HEK293 (cell line): ENCODE measurements at regions not wholly inside any gene's neighbourhood (a gene's known extent, or its start where the extent isn't known, plus 50 kb on each side); places are given as distances from the start of the nearest gene placed in this dataset.

Experiments used
- BCL11A ChIP-seq: fragments of 450-650 bp; formaldehyde crosslinking; IDR thresholded peaks from 2 replicates; pipeline ENCODE4 v1.5.1; 2016; ENCODE audit warnings: low read depth, missing biosample characterization, missing genetic modification characterization
- CTCF ChIP-seq: fragments of 450-650 bp; formaldehyde crosslinking; IDR thresholded peaks from 2 replicates; pipeline ENCODE4 v1.5.1; 2016; ENCODE audit warnings: missing biosample characterization, missing genetic modification characterization
- HIC1 ChIP-seq: fragments of 450-650 bp; formaldehyde crosslinking; IDR thresholded peaks from 2 replicates; pipeline ENCODE4 v1.5.1; 2016; ENCODE audit warnings: missing biosample characterization, missing genetic modification characterization
- HOXA7 ChIP-seq: sonication (generic); formaldehyde crosslinking; IDR thresholded peaks from 2 replicates; pipeline ENCODE4 v1.8.1; 2022; ENCODE audit warnings: missing genetic modification reagents, borderline replicate concordance
- KLF7 ChIP-seq: fragments of 450-650 bp; formaldehyde crosslinking; IDR thresholded peaks from 2 replicates; pipeline ENCODE4 v1.5.1; 2016; ENCODE audit warnings: missing biosample characterization, missing genetic modification characterization, borderline replicate concordance
- TCF7L2 ChIP-seq: IDR thresholded peaks from 2 replicates; pipeline ENCODE4 v1.6.1; 2011; ENCODE audit warnings: low read depth, mild to moderate bottlenecking, inconsistent platforms, low read length, moderate library complexity, borderline replicate concordance
- YY1 ChIP-seq: fragments of 450-650 bp; formaldehyde crosslinking; IDR thresholded peaks from 2 replicates; pipeline ENCODE4 v1.5.1; 2018; ENCODE audit warnings: missing biosample characterization, missing genetic modification characterization
- ZNF121 ChIP-seq: fragments of 450-650 bp; formaldehyde crosslinking; IDR thresholded peaks from 2 replicates; pipeline ENCODE4 v1.5.1; 2016; ENCODE audit warnings: missing biosample characterization, missing genetic modification characterization
- ZNF558 ChIP-seq: fragments of 450-650 bp; formaldehyde crosslinking; IDR thresholded peaks from 2 replicates; pipeline ENCODE4 v1.5.1; 2016; ENCODE audit warnings: missing biosample characterization, missing genetic modification characterization
- ZNF768 ChIP-seq: fragments of 450-650 bp; formaldehyde crosslinking; IDR thresholded peaks from 2 replicates; pipeline ENCODE4 v1.5.1; 2018; ENCODE audit warnings: missing biosample characterization, mild to moderate bottlenecking, missing genetic modification characterization
- ZSCAN30 ChIP-seq: fragments of 450-650 bp; IDR thresholded peaks from 2 replicates; pipeline ENCODE4 v1.5.1; 2018; ENCODE audit warnings: missing biosample characterization, mild to moderate bottlenecking, missing genetic modification characterization, moderate library complexity
- TF ChIP-seq, protein P1 (sequence below): fragments of 450-650 bp; formaldehyde crosslinking; optimal IDR thresholded peaks from 2 replicates; pipeline ENCODE3; 2016; ENCODE audit warnings: missing biosample characterization, mild to moderate bottlenecking, missing genetic modification characterization

- TF ChIP-seq YY1 (tag by site-specific recombination) (no peak), BCL11A (tag by site-specific recombination) (no peak), HIC1 (tag by site-specific recombination) (no peak), HOXA7 (CRISPR knock-in tag) (no peak), ZNF768 (no peak), TCF7L2 (no peak), ZNF558 (tag by site-specific recombination) (no peak), CTCF (tag by site-specific recombination) (no peak), KLF7 (tag by site-specific recombination) (no peak), ZNF121 (no peak), ZSCAN30 (tag by site-specific recombination) (no peak)
- TF ChIP-seq, protein P1, sequence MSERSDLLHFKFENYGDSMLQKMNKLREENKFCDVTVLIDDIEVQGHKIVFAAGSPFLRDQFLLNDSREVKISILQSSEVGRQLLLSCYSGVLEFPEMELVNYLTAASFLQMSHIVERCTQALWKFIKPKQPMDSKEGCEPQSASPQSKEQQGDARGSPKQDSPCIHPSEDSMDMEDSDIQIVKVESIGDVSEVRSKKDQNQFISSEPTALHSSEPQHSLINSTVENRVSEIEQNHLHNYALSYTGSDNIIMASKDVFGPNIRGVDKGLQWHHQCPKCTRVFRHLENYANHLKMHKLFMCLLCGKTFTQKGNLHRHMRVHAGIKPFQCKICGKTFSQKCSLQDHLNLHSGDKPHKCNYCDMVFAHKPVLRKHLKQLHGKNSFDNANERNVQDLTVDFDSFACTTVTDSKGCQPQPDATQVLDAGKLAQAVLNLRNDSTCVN (tag by site-specific recombination), result no peak
Measured at GRCh38 chr2:167548396-167548795, 660.1 kb downstream of the XIRP2 start.
